ENCODE measurements at regions not wholly inside any gene's neighbourhood (a gene's known extent, or its start where the extent isn't known, plus 50 kb on each side); places are given as distances from the start of the nearest gene placed in this dataset.
A peak's percentile ranks its signal among the peaks of the same experiment; 100 is the strongest.

- Histone ChIP-seq H3K9me3 (no peaks in the 10 kb centered on the region), H3K36me3 (no peaks in the 10 kb centered on the region), H3K27ac (no peak overlapping the region), H3K4me3 (no peak overlapping the region), H3K27me3 (peaks cover 0 to 6% (median 0%) of the 10 kb centered on the region in 4 donors), H3K4me1 (peaks cover 0 to 12% (median 0%) of the 10 kb centered on the region in 3 donors)
- ATAC-seq (peak in 3 of 4 donors; percentile 50 to 85 (median 83)), FAIRE-seq (no peak), DNase-seq (peak in 4 of 6 donors; percentile 5 to 48 (median 30))
- no peak for TF ChIP-seq CTCF (IDR thresholded peaks at IDR 0.05)
- 3% methylated on average over 9 of the region's 9 CpGs for WGBS, 2 donors
- intact Hi-C loops (cut with DNase I) = no loop called here
Measured at GRCh38 chr13:60759499-60759898, 362.5 kb downstream of the TDRD3 start.

- no peak for TF ChIP-seq CTCF (IDR thresholded peaks at IDR 0.05)
Measured at GRCh38 chr13:60758637-60759036, 361.6 kb downstream of the TDRD3 start.

GRCh38 chr13:60757501-60758215, 360.6 kb downstream of the TDRD3 start:
- H3K27me3 ChIP-seq = peaks cover 0 to 6% (median 1%) of the 10 kb centered on the region in 4 donors
- no peak overlapping the region for H3K4me3 ChIP-seq
- DNase-seq (no peak), ATAC-seq (no peak), FAIRE-seq (no peak)
- intact Hi-C loops (cut with DNase I) = no loop called here
- H3K4me1 ChIP-seq = peaks cover 0 to 12% (median 0%) of the 10 kb centered on the region in 3 donors
- no peaks in the 10 kb centered on the region for H3K9me3 ChIP-seq
- 72 to 82% methylated on average over 7 of the region's 7 CpGs for WGBS, 2 donors
- no peak overlapping the region for H3K27ac ChIP-seq
- TF ChIP-seq CTCF (IDR thresholded peaks at IDR 0.05) = no peak
- H3K36me3 ChIP-seq = no peaks in the 10 kb centered on the region

More at GRCh38 chr13:60758637-60759036, 361.6 kb downstream of the TDRD3 start:
- Histone ChIP-seq H3K4me3 (no peak overlapping the region), H3K4me1 (peaks cover 0 to 12% (median 0%) of the 10 kb centered on the region in 3 donors), H3K36me3 (no peaks in the 10 kb centered on the region), H3K9me3 (no peaks in the 10 kb centered on the region), H3K27me3 (peaks cover 0 to 6% (median 1%) of the 10 kb centered on the region in 4 donors), H3K27ac (no peak overlapping the region)
- no peak for FAIRE-seq
- no peak for DNase-seq
- 37 to 58% methylated on average over 1 of the region's 1 CpG for WGBS, 2 donors
- ATAC-seq = no peak
- intact Hi-C loops (cut with DNase I) = no loop called here

- Histone ChIP-seq H3K9me3 (no peaks in the 10 kb centered on the region), H3K27ac (no peak overlapping the region), H3K4me3 (no peak overlapping the region), H3K27me3 (peaks cover 0 to 6% (median 1%) of the 10 kb centered on the region in 4 donors), H3K36me3 (no peaks in the 10 kb centered on the region), H3K4me1 (peaks cover 0 to 12% (median 0%) of the 10 kb centered on the region in 3 donors)
- FAIRE-seq = no peak
- intact Hi-C loops (cut with DNase I) = no loop called here
- no peak for DNase-seq
- 44 to 51% methylated on average over 5 of the region's 5 CpGs for WGBS, 2 donors
- peak in 1 of 4 donors; percentile 12 for ATAC-seq
- TF ChIP-seq CTCF (IDR thresholded peaks at IDR 0.05) = no peak
Measured at GRCh38 chr13:60756306-60756705, 359.3 kb downstream of the TDRD3 start.
